Astrocyte of the spinal cord (primary cell): ENCODE measurements at regions not wholly inside any gene's neighbourhood (a gene's known extent, or its start where the extent isn't known, plus 50 kb on each side); places are given as distances from the start of the nearest gene placed in this dataset.
"Not testable (repeated sequence)": the region's sequence is repeated elsewhere in the genome, so short reads cannot be mapped to it uniquely, and the experiment has no call there.

Experiments used
- DNase-seq: peaks from one replicate; pipeline ENCODE4 v3.0.0; 2011; ENCODE audit warnings: low read depth, low spot score
- H3K4me3 ChIP-seq: 2 replicates; pipeline ENCODE4 v1.5.1; 2011; ENCODE audit warnings: low read depth, mild to moderate bottlenecking, low read length, moderate library complexity
- in situ Hi-C: cut with HindIII; loops from 2 replicates; pipeline ENCODE4 v1.10.0; 2017; ENCODE audit warnings: low sequenced_read_pairs
- TF ChIP-seq, protein P1 (sequence below): IDR thresholded peaks from 2 replicates; pipeline ENCODE4 v1.5.1; 2012; ENCODE audit warnings: low read depth, mild to moderate bottlenecking, low read length, inconsistent platforms

DNA sequence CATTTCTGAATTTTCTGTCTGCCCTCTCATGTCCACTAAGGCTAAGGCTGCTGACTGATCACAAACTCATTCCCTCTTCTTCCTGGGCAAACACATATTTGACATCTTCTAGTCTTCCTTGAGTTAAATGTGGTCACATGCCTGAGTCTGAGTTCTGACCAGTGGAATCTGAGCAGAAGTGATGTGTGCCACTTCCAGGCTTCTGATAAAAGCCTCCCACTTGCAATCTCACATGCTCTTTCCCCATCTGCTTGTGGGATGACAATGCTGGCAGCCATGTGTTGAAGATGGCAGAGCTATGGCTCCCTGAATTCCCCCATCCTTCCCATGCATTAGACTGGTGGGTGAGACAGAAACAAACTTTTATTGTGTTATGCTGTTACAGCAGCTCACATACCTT is 149.9 kb upstream of the ZNF648 start:
- TF ChIP-seq, protein P1, sequence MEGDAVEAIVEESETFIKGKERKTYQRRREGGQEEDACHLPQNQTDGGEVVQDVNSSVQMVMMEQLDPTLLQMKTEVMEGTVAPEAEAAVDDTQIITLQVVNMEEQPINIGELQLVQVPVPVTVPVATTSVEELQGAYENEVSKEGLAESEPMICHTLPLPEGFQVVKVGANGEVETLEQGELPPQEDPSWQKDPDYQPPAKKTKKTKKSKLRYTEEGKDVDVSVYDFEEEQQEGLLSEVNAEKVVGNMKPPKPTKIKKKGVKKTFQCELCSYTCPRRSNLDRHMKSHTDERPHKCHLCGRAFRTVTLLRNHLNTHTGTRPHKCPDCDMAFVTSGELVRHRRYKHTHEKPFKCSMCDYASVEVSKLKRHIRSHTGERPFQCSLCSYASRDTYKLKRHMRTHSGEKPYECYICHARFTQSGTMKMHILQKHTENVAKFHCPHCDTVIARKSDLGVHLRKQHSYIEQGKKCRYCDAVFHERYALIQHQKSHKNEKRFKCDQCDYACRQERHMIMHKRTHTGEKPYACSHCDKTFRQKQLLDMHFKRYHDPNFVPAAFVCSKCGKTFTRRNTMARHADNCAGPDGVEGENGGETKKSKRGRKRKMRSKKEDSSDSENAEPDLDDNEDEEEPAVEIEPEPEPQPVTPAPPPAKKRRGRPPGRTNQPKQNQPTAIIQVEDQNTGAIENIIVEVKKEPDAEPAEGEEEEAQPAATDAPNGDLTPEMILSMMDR = no peak
- DNase-seq = no peak
- no peak overlapping the region for H3K4me3 ChIP-seq
- in situ Hi-C loops = no loop called here

DNA sequence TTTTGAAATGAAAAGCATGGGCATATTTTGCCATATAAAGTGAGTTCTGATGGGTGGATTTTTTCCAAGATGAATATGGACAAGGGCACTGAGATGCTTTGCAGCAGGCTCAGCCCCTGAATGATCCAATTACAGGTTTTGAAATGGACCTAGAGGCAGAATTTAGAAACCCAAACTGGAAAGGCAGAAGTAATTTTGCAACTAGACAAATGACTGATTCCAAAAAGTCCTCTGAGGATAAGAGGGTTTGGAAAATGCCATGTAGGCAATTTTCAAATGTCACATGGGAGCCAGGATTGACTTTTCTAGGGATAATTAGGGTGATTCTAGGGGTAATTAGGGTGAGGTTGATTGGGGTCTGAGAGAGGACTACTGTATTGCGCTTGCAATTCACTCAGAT is 148.9 kb upstream of the ZNF648 start:
- no peak for DNase-seq
- H3K4me3 ChIP-seq = no peak overlapping the region
- in situ Hi-C loops = no loop called here
- TF ChIP-seq, protein P1 = no peak

DNA sequence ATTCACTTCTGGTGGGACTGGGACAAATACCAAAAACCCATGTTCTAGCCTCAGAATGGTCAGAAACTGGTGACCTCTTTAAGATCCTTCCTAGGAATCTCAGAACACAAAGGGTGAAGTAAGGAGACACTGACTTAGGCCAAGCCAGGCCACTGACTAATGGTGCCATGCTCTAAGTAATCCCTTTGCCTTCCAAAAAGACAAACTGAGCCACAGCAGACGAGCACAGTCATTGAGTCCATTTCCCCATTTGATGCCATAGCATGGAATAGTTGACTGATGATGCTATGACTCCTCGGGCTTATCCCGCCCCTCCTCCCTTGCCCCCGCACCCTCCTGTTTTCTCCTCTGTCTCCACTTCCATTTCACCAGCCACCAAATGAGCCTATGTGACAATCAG is 145.8 kb upstream of the ZNF648 start:
- no peak overlapping the region for H3K4me3 ChIP-seq
- DNase-seq = no peak
- TF ChIP-seq, protein P1 = no peak
- in situ Hi-C loops = no loop called here

DNA sequence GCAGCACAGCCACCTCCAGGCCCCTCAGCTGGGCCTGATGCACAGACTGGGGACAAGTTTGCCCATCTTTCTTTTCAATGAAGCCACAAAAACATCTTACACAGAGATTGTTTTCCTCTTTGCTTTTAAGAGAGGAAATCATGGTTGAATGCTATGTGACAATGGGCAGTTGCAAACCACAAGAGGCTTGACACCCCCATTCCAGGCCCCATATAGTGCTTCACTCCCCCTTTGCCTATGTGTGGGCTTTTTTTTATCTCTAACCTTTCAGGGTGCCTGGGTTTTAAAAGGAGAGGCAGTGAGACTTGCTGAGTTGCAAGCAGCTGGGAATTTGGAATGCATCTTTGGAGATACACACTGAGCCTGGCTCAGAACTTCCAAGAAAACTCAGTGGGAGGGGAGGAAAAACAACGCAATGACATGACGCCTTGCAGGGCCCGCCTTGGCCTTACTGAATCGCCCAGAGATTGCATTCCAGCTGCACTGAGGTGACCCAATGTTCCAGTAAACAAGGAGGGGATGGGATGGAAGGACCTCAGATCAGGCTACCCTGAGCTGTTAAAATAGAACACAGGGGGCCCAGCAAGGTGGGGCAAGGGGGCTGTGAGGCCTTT is 145.2 kb upstream of the ZNF648 start:
- in situ Hi-C loops = no loop called here
- TF ChIP-seq, protein P1 = no peak
- peak; percentile 33 for DNase-seq
- no peak overlapping the region for H3K4me3 ChIP-seq

DNA sequence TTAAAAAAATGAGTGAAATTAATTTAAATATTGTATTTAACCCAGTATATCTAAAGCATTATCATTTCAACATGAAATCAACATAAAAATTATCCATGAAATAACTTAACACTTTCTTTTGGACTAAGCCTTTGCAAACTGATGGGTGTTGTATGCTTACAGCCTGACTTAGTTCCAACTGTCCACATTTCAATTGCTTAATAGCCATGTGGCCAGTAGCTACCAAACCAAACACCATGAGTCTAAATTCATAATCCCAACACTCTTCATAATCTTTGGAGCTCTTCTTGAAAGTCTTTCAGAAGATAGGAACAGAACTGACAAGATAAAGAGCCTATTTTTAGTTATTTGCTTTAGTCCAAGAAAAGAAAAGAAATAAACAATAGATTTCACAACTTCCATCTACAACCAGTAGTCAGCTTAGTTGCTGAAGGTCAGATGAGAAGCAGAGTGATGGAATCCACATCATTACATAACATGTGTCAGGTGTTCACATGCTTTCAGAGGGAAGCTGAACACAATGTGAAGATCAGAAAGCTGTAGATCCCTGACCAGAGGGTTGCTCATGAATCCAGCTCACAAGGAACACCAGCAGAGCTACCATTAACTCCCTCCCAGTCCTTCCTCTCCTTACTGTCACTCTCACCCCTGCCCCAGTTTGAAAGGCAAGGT is 144.0 kb upstream of the ZNF648 start:
- no peak for DNase-seq
- H3K4me3 ChIP-seq = no peak overlapping the region
- TF ChIP-seq, protein P1 = no peak
- in situ Hi-C loops = no loop called here

DNA sequence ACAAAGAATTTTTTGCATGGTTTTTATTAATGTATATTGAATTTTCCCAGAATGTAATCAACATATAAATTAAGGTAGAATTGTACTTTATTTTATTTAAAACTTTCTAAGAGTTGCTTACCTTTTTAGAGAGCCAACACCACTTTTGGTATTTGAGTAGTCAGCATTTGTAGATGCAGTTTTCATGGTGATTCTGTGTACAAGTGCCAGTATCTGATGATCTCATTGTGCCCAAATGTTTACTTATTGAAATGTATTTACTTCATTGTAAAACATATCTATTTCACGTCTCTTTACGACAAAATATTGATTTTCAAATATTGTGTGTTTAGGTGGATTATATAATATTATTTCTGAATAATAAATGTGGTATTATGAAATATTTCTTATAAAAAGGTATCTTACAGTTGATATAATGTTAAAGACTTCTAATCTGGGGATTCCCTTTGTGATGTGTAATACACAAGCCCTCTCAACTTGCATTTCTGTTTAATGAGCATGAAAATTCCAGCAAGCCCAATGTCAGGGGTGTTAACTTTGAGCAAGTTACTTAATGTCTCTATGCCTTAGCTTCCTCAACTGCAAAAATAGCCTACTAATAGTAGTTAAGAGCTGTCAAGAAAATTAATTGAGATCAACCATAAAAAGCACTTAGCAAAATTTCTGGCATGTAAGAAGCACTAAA is 141.8 kb upstream of the ZNF648 start:
- TF ChIP-seq, protein P1 = no peak

DNA sequence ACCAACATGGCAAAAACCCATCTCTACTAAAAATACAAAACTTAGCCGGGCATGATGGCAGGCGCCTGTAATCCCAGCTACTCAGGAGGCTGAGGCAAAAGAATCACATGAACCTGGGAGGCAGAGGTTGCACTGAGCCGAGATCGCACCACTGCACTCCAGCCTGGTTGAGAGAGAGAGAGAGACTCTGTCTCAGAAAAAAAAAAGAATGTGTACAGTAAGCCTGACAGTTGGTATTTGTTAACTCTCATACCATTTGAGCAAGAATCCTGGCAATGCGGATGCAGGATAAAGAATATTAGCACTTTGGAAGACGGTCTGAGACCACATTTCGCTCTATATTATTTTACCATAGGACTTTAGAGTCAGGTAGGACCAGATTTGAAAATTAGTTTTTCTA is 140.0 kb upstream of the ZNF648 start:
- H3K4me3 ChIP-seq, in situ Hi-C loops, DNase-seq: not testable (repeated sequence)

More for the DNA sequence above, 141.8 kb upstream of the ZNF648 start:
- in situ Hi-C loops = no loop called here
- DNase-seq = no peak
- H3K4me3 ChIP-seq = no peak overlapping the region
